Gastroesophageal sphincter (tissue), 2 donors: ENCODE measurements at regions not wholly inside any gene's neighbourhood (a gene's known extent, or its start where the extent isn't known, plus 50 kb on each side); places are given as distances from the start of the nearest gene placed in this dataset.

Experiments
- POLR2A ChIP-seq, 2 donors: fragments of 450-650 bp; IDR thresholded peaks; one replicate each; pipeline ENCODE4 v1.6.1; 2017; ENCODE audit warnings: antibody characterized with exemption in 2 of 2, mild to moderate bottlenecking in 2 of 2, moderate library complexity in 1 of 2
- POLR2AphosphoS5 ChIP-seq: sonication (generic); formaldehyde crosslinking; IDR thresholded peaks from one replicate; pipeline ENCODE4 v1.6.1; 2017; ENCODE audit warnings: antibody characterized with exemption

- TF ChIP-seq POLR2A (IDR thresholded peaks at IDR 0.05) (no peak), POLR2AphosphoS5 (no peak)
Observed at GRCh38 chr9:3578786-3579185, 53.0 kb upstream of the RFX3 start.
